NCI-H526 (cell line): ENCODE measurements at regions not wholly inside any gene's neighbourhood (a gene's known extent, or its start where the extent isn't known, plus 50 kb on each side); places are given as distances from the start of the nearest gene placed in this dataset.
A peak's percentile ranks its signal among the peaks of the same experiment; 100 is the strongest.
"Not testable (repeated sequence)": the region's sequence is repeated elsewhere in the genome, so short reads cannot be mapped to it uniquely, and the experiment has no call there.

Source experiments
- DNase-seq, 2 experiments: peaks; one replicate each; lab custom pipeline; 2025; lab: John Stamatoyannopoulos, UW

DNA sequence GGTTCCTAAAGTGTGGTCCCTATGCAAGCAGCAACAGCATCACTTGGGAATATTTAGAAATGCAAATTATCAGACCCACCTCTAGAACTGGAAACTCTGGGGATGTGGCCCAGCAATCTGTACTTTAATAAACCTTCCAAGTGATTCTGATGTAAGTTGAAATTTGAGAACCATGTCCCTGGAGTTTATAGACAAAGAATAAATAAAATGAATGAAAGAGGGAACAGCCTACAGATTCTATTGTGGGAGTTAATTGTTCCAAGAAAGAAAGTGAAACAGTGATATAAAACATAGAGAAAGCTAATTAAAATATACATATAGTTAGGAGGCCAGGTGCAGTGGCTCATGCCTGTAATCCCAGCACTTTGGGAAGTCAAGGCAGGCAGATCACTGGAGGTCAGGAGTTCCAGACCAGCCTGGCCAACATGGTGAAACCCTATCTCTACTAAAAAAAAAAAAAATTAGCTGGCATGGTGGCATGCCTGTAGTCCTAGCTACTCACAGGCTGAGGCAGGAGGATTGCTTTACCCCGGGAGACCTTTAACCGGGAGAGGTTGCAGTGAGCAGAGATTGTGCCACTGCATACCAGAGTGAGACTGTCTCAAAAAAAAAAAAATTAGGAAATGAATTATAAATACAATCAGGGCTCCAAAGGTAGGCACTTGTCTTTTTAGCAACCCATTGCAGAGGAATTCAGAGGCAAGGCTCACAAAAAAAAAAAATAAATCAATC lies 507.5 kb downstream of the NAV3 start:
- DNase-seq, result no peak

DNA sequence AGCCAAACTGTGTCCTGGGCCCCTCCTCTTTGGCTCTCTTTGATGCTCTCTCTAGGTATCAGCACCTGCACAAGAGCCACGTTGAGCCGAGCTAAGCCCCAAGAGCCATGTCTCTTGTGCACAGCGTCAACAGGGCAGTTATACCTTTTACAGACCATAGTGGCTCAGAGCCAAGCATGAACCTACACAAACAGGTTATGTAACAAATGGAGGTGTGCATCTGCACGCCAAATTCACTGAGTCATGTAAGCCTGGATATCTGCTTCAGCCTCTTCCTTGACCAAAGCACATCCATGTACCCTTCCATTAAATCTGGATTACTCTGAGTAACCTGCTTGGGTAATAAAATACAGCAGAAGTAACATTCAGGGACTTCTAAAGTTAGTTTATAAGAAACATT lies 509.7 kb downstream of the NAV3 start:
- no peak for DNase-seq

DNA sequence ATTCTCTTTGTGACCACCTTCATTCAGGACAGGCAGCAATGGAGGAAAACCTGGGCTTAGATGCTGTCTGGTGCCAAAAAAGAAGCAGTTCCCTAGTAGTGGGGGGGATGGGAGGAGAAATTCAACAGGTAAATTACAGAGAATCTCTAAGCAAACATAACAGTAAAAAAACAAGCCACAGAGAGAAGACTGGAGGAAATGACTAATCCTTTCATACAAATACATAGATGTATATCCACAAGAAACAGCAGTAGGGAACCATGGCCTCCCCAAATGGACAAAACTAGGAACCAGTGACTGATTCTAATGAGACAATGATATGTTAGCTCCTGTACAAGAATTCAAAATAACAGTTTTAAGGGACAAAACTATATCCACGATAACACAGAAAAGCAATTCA lies 513.0 kb downstream of the NAV3 start:
- no peak for DNase-seq

DNA sequence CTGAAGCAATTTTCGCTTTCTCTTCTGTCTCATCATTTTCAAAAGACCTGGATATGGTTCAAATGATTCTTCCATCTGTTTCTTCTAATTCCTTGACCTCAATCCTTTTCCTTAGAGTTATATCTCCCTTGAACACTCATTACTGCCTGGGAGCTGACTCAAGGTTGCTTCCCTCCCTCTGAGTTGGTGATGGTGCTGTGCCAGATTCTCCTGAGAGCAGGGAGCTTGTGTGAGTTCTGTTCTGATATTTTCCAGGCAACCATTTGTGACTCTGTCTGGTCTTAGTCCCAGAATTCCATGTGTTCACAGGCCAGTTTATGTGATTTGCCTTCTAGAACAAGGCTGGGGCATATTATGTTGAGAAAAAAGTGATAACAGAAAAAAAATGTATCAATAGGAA lies 505.1 kb upstream of the SYT1 start:
- no peak for DNase-seq

DNA sequence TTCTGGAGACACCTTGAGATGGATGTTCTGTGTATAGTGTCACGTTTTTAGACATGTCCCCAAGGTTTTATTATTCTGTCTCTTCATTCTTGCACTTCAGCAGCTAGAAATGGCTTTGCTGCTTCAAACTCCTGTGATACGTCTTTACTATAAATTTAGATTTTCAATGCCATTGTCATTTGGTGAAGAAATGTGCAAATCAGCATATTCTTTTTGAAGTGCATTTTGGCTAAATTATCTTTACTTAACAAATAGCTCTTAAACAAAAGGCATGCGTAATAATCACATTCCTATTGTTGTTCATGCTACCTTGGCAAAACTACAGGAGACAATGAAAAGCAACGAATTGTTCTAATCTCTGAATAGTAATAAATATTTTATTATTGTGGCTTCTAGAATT lies 502.9 kb upstream of the SYT1 start:
- no peak for DNase-seq

DNA sequence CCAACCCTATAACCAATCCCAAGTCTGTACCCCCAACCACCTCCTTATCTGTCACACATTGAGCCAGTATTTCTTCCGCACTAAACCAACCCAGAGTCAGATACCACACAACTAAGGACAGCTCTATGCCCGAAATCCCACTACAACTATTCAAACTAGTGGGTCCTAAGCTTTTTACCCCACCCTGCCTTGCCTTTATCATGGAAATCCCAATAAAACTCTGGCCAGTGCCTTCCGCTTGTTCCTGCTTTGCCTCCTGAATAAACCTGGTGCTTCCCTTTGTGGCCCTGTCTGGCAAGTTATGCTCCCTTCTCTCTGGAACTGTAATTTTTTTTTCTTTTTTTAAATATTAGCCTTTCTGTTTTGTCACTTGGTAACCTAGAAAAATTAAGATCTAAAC lies 493.3 kb upstream of the SYT1 start:
- DNase-seq, result no peak

DNA sequence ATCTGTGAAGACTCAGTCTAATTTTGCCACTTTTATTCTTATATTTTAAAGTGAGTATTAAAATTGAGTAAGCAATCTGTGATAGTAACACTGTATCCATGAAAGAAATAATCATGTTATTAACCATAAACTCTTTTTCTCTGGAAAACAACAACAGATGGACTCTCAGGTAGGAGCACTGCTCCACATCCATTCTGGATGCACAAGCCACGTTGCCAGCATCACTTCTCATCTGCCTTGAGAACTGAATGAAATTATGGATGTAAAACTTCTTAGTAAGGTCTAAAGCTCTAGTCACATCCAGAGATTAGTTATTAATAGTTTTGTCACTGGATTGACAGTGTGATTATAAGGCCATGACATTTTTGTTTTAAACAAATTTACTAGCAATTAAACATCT lies 489.1 kb upstream of the SYT1 start:
- DNase-seq, result no peak

DNA sequence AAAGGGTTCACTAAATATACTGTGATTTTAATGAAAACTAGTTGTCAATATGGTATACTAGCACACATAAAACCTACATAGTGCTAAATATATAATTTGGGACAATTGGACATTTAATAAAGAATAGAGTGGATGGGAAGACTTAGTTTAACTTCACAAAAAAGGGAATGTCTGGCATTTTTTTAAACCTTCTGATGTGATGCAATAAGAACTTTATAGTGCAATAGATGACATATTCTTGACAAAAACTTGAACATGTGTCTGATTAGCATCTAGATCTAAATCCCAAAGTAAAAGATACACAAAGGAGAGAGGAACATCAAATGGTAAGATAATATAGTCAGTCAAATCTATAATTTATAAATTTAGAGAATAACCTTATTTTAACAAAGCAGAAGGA lies 488.3 kb upstream of the SYT1 start:
- no peak for DNase-seq

DNA sequence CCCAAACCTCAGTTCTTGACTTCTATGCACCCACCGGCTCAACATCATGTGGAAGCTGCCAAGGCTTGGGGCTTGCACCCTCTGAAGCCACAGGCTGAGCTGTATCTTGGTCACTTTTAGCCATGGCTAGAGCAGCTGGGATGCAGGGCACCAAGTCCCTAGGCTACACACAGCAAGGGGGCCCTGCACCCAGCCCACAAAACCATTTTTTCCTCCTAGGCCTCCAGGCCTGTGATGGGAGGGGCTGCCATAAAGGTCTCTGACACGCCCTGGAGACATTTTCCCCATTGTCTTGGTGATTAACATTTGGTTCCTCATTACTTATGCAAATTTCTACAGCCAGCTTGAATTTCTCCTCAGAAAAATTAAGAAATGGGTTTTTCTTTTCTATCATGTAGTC lies 485.5 kb upstream of the SYT1 start:
- DNase-seq, result not testable (repeated sequence)

DNA sequence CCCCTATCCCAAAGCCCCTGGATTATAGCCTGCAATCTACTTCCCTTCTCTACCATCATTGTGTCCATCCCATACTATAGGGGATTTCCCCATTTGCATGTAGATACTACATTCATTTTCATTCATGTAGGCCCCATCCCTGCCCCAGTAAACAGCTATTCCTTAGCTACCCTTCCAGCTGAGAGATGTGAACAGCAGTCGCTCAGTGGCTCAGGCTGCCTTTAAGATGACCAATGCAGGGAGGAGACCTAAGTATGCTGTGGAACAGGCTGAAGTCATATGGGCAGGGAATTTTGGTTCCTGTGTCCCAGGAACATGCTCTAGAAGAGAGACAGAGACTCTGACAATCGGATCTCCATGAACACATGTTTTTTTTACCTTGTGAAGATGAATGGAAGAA lies 481.2 kb upstream of the SYT1 start:
- DNase-seq, result no peak

DNA sequence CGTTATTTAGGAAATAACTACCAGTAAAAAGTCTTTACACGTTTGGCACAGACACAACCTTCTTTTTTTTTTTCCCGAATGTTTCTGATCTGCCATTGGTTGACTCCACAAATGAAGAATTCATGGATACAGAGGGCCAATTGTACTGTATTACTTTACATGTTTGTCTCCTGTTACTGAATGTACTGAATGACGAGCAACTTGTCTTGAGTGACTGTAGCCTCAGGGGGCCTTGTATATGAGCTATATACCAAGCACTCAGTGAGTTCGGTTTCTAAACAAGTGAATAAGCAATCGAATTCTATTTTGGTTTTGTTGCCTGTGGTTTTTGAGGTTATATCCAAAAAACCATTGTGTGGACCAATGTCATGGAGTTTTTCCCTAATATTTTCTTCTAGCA lies 480.0 kb upstream of the SYT1 start:
- DNase-seq, result no peak

DNA sequence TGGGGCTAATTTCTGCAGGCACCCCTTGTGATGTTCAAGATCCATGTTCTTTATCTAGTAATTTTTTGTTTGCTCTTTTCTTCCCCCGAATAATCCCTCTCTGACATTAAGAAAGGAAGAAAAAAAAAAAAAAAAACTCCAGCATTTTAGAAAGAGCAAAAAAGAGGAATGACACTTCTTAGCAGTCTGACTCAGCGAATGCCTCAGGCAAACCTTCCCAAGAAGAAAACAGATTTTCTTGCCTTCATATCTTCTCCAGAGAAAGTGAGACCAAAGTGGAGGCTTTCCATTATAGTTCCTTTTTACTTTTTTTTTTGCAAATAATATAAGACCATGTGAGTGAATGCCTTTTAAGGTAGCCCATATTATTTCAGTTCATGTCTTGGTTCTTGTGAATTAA lies 479.0 kb upstream of the SYT1 start:
- no peak for DNase-seq

DNA sequence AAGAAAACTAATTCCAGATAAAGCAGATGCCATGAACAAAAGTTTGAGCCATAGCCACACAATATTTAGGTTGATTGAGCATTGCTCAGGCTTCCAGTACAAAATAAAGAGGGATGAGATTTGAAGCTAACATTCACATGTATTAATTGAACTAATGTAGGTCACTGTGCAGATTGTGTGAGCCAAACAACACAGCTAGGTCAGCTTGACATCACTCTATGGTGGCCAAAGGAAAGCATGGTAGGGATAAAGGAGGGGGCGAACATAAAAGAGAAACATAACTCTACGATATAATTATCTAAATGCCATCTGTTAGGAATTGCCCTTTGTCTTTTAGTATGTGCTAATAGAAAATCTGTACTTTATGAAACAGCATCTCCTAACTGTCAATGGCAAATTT lies 477.7 kb upstream of the SYT1 start:
- DNase-seq, result no peak

DNA sequence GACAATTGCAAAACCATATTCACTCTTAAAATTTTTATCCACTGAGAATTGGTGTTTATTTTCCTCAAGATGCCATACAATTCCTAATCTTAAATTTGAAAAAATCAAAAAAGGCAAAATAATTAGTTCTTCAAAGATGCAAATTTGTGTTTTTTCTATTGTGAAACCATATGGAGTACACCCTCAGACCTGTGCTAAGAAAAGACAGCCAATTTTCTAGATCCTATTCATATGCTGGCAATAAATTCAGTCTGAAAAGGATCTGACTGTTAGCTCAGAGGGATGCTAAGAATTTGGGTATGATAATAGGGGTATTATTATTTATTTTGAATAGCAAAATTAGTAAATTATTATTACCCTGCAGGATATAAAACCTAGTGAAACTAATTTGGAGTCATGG lies 476.9 kb upstream of the SYT1 start:
- no peak for DNase-seq

DNA sequence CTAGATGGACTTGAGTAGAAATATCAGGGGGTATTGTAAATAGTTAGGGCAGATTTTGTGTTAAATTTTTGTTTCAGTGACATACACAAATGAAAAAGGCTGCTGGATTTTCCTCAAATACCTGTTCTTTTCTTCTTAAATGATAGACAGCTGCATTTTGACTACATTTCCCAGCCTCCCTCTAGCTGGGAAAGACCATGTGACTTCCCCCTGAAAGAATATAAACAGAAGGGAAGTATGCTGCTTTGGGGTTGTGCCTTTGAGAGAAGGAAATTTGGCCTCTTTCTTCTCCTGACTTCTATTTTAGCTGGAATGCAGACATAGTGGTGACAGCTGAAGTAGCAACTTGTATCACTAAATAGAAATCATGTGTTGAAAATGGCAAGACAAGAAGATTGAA lies 476.1 kb upstream of the SYT1 start:
- no peak for DNase-seq

DNA sequence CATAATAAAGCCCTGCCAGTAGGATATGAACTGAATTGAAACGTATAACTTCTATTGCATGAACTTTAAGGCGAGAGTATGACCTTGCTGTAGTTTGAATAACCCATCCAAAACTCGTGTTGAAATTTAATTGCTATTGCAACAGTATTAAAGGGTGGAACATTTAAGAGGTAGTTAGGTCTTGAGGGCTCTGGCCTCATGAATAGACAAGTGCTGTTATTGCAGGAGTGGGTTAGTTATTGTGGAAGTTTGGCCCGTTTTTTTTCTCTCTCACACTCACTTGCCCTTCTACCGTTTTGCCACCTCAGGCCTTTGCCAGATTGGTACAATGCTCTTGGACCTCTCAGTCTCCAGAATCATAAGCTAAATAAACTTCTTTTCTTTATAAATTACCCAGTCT lies 473.7 kb upstream of the SYT1 start:
- no peak for DNase-seq

DNA sequence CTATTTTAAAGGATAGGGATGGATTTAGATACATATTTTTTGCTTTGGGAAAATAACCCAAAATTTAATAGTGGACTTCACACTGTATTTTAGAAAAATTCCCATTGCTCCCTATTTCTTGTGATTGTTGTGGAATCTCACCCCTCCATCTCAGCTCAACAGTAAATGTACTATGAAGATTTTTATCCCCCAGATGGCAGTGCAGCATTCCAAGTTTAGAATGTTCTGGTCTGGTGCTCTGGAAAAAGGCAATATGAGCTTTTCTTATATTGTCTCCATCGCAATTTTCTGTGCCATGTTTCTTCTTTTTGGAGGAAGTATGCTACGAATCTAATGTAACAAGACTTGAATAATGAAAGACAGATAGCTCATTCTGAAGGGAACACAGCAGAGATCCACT lies 471.7 kb upstream of the SYT1 start:
- peak in 1 of 2 experiments; percentile 28 for DNase-seq

DNA sequence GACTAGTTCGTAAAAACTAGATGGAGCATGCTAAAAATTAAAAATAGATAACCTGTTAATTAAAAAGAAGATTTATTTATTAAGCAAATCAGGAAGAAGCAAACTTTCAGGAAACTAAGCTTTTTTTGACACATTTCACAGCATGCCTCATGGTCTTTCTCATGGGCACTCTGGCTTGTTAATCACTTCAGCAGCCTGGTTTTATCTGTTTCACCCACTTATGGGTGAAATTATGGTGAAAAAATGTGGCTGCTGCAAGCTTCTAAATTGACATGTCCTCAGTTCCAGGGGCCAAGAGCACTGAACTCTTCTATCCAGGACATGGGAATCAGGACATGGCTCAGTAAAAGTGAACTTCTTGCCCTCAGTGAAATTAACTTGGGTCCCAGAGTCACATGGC lies 468.6 kb upstream of the SYT1 start:
- no peak for DNase-seq

DNA sequence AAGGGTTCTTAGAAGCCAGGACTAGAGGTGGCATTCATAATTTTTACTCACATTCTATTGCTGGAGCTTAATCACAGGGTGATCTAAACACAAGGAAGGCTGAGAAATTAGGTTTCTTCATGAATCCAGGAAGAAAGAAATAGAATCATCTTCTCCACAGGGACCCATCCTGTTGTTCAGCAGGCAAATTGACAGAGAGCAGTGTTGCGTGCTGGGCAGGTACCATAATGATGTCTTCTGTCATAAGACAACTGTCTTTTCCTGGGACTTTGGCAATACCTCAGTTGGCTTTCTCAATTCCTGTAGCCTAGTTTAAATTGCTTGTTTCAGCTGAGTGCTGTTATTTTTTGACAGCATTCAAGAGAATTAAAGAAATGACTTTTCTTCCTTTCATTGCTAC lies 468.0 kb upstream of the SYT1 start:
- DNase-seq, result no peak

DNA sequence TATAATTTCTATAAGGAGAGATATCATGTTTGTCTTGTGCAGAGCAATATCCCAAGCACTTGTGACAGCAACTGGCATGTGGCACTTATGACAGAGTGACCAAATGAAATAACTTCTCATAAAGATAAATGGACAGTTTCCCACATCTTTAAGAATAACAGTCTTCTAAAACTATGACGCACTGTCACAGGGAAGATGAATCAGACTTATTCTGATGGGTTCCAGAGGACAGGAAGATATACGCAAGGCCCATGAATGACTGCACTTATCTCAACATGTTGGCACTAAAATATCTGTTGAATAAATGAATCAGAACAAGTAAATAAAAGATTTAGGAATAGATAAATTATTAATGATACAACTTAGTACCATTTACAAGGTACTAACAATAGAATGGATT lies 465.8 kb upstream of the SYT1 start:
- DNase-seq, result no peak

DNA sequence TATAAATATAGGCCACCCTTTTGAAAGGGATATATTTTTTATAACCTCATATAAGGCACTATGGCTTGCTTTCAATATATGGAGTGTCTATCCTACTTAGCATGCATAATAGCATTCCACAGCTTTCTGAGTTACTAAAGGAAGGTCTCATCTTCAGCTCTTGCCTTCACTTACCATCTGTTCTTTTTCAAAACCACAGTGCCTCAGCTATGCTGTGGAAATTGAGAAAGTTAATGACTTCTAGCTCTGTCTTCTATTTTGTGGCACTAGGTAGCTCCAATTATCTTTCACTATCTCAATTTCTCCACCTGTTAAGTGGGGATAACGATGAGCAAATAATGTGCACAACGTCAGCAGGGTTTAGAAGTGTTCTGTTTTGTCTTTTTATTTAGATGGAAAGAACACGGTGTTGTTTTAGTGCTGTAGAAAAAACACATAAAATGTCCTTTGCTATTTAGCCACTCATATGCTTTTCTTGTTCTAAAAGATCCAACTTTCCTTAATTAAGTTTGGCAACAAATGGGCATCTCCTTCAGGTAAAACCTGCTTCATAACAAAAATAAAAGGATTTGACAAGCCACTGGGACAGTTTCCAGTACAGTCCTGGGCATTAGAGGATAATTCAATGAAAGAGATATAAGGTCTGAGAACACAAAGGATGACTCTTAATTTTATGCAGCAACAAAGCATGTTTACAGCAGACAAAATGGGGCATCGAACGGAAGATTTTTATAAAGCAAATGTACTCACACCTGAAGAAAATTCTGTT lies 462.0 kb upstream of the SYT1 start:
- no peak for DNase-seq

DNA sequence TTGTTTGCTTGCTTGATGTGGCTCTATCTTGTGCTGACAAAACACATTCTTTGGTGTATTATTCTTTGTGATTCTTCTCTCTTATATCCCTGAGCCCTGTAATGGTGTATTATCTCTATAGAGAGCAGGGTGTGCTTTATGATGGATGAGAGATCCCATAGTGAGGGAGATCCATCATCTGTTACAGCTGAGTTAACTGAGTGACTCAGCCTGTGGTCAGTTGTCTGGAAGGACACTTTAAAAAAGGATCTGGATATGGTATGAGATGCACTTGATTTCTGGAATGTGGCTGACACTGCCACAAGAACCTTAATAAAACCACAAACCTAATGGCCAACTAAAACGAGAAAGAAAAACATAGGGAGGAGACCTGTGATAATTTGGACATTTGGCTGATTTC lies 461.4 kb upstream of the SYT1 start:
- no peak for DNase-seq

DNA sequence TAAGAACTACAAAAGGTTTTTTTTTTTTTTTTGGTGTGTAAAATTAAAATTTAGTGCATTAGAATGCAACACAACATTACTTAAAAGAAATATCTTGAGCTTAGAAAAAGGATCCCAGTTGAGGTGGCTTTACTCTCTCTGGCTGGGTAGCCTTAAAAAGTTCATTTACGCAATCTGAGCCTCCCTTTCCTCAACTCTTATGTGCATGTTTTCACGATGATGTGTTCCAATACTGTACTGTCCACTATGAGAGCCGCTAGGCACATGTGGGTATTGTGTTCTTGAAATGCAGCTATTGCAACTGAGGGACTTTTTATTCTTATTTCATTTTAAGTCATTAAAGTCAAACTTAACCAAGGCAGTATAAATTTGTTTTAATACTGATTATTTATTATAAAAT lies 460.9 kb upstream of the SYT1 start:
- no peak for DNase-seq

DNA sequence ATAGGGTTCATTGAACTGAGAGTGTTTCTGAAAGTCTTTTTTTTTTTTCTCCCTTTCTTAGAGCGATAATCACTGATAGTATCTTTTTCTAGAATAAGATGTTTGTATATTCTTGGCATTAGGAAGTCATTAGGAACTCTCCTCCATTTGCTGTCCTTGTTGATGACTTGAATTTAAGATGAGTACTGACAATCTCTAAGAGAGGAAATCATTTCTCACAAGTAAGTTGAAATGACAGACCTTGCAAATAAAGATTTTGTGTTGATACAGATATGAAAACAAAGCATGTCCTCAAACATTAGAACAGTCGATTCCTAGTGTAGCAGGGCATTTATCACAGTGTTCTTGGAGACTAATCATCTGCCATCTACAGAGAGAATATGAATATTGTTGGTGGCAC lies 458.4 kb upstream of the SYT1 start:
- no peak for DNase-seq
